GM19043 (cell line): ENCODE measurements at regions not wholly inside any gene's neighbourhood (a gene's known extent, or its start where the extent isn't known, plus 50 kb on each side); places are given as distances from the start of the nearest gene placed in this dataset.
"Not testable (repeated sequence)": the region's sequence is repeated elsewhere in the genome, so short reads cannot be mapped to it uniquely, and the experiment has no call there.

Source experiments
- ATAC-seq: cut with Tn5 transposase; IDR thresholded peaks from one replicate; pipeline ENCODE4 v1.9.1; 2021; ENCODE audit warnings: low read depth; ENCODE audit not compliant: unreplicated experiment

DNA sequence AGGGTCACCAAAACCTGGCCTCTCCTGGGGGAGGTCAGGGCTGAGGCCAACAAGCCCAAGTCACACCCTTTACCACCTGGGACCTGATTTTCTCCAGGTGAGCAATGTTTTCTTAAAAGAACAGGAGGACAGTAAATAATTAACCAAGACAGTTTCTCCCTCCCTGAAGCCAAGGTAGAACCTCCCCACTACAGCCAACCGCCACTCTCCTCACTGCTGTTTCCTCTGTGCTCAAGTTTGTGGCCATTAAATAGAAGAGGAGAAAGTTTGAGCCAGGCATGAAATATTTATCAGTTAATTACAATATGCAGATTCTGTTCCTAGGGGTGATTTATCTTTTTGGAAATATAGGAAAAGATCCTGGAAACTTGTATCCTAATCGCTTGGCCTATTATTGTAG is 150.6 kb upstream of the ANKRD20A1 start:
- ATAC-seq: not testable (repeated sequence)

DNA sequence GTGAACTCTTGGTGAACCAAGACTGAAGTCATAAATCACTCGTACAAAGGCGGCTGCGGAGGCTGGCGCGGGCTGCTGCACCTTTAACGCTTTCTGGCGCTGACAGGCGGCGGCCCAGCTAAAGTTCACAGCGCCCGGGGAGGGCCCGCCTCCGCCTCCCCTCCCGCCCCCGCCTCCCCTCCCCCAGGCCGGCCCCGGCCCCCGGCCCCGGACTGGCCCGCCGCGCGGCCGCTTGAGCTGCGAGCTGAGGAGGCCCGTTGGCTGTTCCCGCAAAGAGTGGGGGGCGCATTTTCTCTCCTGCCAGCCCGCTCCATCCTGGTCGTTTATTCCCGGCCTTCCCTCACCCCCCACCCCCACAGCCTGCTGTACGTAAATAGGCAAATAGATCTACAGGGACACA is 147.3 kb upstream of the ANKRD20A1 start:
- ATAC-seq: not testable (repeated sequence)

DNA sequence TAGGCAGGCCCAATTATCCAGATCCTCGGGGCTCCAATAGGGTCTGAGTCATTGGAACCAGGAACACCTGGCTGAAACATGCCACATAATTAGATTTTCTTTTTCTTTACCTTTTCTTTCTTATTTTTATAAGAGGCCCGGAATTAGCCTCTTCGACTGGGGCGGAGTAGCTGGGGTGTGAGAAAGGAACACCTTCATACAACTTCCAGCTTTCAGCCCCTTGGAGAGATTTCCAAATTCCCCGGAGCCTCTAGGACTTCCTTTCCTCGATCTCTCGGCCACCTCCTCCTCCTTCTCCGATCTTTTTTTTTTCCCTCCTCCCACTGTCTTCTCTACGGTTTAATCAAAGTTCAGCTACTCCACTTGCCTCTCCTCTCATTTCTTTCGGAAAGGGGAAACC is 146.8 kb upstream of the ANKRD20A1 start:
- ATAC-seq: not testable (repeated sequence)

DNA sequence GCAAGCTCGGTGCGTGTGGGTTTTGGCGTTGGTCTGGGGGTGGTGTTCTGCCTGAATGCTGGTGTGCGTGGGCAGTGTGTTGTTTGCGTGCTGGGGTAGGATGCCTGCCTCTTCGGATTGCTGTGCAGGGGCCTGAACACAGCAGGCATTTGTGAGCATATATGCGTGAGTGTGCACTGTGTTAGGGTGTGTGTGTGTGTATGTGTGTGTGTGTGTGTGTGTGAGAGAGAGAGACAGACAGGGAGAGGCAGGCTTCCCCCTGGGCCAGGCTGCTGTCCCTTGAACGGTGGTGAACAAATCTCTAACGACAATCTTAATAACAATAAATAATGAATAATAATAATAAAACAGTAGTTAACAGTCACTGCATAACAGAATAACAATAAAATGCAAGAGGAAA is 145.8 kb upstream of the ANKRD20A1 start:
- not testable (repeated sequence) for ATAC-seq

DNA sequence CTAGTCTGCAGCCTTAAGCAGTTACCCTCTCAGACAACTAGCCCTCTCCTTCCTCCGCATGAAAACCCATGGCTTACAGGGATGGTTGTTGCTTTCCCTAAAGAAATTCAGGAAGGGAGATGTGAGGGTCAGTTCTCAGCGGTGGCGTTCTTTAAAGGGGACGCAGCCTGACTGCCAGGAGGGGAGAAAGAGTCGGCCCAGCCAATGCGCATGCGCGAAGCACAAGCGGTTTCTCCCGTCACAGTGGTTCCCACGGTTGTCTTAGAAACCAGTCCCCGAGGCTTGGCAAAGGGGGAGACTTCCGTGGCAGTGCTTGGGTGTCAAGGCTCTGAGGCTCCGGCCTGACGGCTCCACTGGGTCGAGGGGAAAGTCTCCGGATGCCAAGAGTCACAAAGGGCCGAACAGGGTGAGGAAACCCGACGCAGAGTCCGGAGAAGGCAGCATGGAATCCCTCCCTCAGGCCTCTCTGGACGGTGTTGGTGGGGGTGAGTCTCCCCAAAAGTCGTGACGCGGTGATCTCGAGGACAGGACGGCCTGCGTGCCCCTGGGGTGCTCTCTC is 140.8 kb upstream of the ANKRD20A1 start:
- not testable (repeated sequence) for ATAC-seq

DNA sequence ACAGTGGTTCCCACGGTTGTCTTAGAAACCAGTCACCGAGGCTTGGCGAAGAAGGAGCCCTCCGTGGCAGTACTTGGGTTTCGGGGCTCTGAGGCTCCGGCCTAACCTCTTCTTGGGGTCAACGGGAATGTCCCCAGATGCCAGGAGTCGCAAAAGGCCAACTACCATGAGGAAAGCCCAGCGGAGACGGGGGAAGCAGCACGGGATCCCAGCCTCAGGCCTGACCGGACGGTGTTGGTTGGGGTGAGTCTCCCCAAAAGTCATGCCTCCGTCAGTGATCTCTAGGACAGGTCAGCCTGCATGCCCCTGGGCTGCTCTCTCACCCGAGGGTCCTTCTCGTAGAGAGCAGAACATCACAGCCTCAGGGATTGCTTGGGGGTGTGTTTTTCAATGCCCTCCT is 138.2 kb upstream of the ANKRD20A1 start:
- ATAC-seq: not testable (repeated sequence)

DNA sequence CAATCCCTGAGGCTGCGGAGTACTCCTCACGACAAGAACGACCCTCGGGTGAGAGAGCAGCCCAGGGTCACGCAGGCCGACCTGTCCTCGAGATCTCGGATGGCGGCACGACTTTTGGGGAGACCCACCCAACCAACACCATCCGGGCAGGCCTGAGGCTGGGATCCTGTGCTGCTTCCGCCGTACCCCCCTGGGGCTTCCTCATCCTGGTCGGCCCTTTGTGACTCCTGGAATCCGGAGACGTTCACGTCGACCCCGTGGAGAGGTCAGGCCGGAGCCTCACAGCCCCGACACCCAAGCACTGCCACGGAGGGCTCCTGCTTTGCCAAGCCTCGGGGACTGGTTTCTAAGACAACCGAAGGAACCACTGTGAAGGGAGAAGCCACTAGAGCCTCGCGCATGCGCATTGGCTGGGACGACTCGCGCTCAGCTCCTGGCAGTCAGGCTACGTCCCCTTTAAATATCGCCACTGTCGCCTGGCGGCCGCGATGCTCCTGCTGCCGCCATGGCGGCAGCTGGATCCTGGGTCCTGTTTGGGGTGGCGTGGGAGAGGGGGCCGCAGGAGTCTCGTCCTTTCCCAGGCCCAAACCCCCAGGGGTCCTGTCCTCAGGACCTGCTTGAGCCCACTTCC is 136.2 kb upstream of the ANKRD20A1 start:
- peak; percentile 75 for ATAC-seq

GRCh38 chr9:67723185-67723584 is 135.5 kb upstream of the ANKRD20A1 start:
- ATAC-seq: not testable (repeated sequence)

DNA sequence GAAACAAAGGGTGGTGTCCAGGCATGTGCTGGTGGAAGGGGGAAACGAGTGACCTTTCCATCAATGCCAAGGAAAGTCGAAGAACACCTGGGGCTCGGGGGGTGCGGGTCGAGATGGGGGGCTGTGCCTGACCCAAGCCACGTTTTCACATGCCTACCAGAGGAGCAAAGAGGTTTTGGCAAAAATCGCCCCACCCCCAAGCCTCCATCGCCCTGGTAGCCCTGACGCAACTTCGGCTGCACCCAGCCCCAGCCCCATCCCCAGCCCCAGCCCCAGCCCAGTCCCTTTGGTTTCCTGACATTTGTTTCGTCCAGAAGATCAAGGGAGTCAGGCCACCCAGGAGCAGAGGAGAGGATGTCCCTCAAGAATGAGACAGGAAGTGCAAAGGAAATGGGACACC is 133.8 kb upstream of the ANKRD20A1 start:
- not testable (repeated sequence) for ATAC-seq

DNA sequence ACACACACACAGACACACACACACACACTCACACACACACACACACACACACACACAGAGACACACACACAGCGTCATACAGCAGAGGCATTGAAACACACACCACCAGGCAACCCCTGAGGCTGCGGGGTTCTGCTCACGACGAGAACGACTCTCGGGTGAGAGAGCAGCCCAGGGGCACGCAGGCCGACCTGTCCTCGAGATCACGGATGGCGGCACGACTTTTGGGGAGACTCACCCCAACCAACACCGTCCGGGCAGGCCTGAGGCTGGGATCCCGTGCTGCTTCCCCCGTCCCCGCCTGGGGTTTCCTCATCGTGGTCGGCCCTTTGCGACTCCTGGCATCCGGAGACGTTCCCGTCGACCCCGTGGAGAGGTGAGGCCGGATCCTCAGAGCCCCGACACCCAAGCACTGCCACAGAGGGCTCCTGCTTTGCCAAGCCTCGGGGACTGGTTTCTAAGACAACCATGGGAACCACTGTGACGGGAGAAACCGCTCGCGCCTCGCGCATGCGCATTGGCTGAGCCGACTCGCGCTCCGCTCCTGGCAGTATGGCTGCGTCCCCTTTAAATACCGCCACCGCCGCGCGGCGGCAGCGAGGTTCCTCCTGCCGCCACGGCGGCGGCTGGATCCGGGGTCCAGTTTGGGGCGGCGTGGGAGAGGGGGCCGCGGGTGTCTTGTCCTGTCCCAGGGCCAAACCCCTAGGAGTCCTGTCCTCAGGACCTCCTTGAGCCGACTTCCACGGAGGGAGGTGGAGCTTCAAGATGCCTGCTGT is 132.3 kb upstream of the ANKRD20A1 start:
- ATAC-seq: peak; percentile 62

GRCh38 chr9:67763133-67763532 is 95.6 kb upstream of the ANKRD20A1 start:
- not testable (repeated sequence) for ATAC-seq

DNA sequence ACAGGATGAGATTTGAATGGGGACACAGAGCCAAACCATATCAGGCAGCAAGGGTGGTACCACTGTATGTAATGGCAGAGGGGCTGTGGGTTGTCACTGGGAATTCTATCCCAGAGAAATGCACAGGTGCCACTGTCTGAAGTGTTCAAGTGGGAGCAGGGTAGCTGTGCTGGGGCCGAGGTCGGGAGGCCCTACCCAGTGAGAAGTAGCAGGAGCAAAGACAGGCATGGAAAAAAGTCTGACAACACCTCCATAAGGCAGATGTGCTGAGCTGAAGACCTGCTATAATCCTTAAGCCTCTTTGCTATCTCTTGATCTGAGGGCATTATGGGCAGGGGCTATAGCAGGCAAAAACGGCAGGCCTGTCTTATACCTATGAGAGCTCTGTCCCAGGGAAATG is 86.9 kb upstream of the ANKRD20A1 start:
- not testable (repeated sequence) for ATAC-seq

DNA sequence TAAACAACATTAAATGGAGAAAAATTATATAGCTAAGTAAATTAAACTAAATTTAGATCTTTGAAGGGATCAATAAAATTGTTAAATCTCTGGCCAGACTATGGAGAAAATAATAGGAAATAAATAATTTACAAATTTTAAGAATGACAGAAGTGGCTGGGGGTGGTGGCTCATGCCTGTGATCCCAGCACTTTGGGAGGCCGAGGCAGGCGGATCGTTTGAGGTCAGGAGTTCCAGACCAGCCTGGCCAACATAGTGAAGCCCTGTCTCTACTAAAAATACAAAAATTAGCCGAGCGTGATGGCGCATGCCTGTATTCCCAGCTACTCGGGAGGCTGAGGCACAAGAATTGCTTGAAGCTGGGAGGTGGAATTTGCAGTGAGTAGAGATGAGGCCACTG is 58.6 kb upstream of the ANKRD20A1 start:
- ATAC-seq: not testable (repeated sequence)
